ENCODE measurements at regions not wholly inside any gene's neighbourhood (a gene's known extent, or its start where the extent isn't known, plus 50 kb on each side); places are given as distances from the start of the nearest gene placed in this dataset.

GRCh38 chr5:6859023-6859422 lies 145.8 kb downstream of the TENT4A start:
- POLR2A ChIA-PET: no interaction called here
- no peaks in the 10 kb centered on the region for H3K27me3 Mint-ChIP-seq (ENCODE audit: low read depth)
- H3K27ac Mint-ChIP-seq: no peak overlapping the region
- no peak for DNase-seq
- no peaks in the 10 kb centered on the region for H3K36me3 Mint-ChIP-seq (ENCODE audit: low read depth)
- no peaks in the 10 kb centered on the region for H3K9me3 Mint-ChIP-seq (ENCODE audit: insufficient read depth)
- no peaks in the 10 kb centered on the region for H3K4me1 Mint-ChIP-seq (ENCODE audit: low read depth)
- CTCF ChIA-PET: no interaction called here
- ATAC-seq: no peak
- H3K4me3 Mint-ChIP-seq: no peak overlapping the region

DNA sequence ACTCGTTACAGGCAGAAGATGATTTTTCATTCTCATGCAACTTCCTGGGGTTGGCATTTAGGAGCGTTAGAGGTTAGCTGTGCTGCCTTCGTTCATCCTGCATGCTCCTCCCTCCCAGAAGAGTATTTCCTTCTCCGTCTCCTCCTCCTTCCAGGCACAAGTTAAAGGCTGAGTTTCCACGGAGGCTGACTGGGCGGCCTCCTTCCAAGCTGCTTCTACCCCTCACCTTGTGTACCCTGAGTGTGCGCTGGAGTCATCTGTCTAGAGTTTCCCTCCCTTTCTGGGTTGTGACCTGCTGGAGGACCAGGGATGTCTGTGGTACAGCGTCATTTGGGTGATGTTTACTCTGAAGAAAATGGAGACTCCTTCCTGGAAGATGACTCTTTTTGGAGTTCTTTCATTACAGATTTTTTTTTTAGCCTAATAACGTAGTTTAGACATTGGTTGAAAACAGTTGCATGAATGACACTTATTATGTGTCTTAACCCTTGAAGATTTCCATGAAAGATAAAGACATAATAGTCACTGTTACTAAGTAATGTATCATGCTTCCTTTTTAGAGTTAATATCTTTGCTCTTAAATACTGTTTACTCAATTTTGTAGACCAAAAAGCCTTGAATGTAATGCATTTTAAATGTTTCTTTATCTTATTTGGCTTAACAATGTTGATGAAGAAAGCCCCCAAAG lies 146.9 kb downstream of the TENT4A start:
- no peak overlapping the region for H3K27ac Mint-ChIP-seq
- ATAC-seq (no peak), DNase-seq (no peak)
- no peaks in the 10 kb centered on the region for H3K36me3 Mint-ChIP-seq (ENCODE audit: low read depth)
- no peaks in the 10 kb centered on the region for H3K27me3 Mint-ChIP-seq (ENCODE audit: low read depth)
- ChIA-PET POLR2A (no interaction called here), CTCF (interaction anchor here (0.7 kb wide), 1 partner anchor 40 kb away, joined by 3 read pairs; no protein-coding TSS in a partner anchor)
- H3K4me1 Mint-ChIP-seq (ENCODE audit: low read depth): no peaks in the 10 kb centered on the region
- H3K4me3 Mint-ChIP-seq: no peak overlapping the region
- no peaks in the 10 kb centered on the region for H3K9me3 Mint-ChIP-seq (ENCODE audit: insufficient read depth)

GRCh38 chr5:6861036-6861435 lies 147.8 kb downstream of the TENT4A start:
- Mint-ChIP-seq H3K36me3 (ENCODE audit: low read depth) (no peaks in the 10 kb centered on the region), H3K27ac (no peak overlapping the region), H3K9me3 (ENCODE audit: insufficient read depth) (no peaks in the 10 kb centered on the region), H3K4me1 (ENCODE audit: low read depth) (no peaks in the 10 kb centered on the region), H3K27me3 (ENCODE audit: low read depth) (no peaks in the 10 kb centered on the region), H3K4me3 (no peak overlapping the region)
- ATAC-seq (no peak), DNase-seq (no peak)
- CTCF ChIA-PET: interaction anchor here (0.7 kb wide), 1 partner anchor 40 kb away, joined by 3 read pairs; no protein-coding TSS in a partner anchor
- POLR2A ChIA-PET: no interaction called here

- Mint-ChIP-seq H3K4me1 (ENCODE audit: low read depth) (no peaks in the 10 kb centered on the region), H3K27me3 (ENCODE audit: low read depth) (no peaks in the 10 kb centered on the region), H3K36me3 (ENCODE audit: low read depth) (no peaks in the 10 kb centered on the region), H3K9me3 (ENCODE audit: insufficient read depth) (no peaks in the 10 kb centered on the region), H3K27ac (no peak overlapping the region), H3K4me3 (no peak overlapping the region)
- no peak for DNase-seq
- no peak for ATAC-seq
- ChIA-PET CTCF (no interaction called here), POLR2A (no interaction called here)
These were observed 148.4 kb downstream of the TENT4A start for GRCh38 chr5:6861667-6862066.

DNA sequence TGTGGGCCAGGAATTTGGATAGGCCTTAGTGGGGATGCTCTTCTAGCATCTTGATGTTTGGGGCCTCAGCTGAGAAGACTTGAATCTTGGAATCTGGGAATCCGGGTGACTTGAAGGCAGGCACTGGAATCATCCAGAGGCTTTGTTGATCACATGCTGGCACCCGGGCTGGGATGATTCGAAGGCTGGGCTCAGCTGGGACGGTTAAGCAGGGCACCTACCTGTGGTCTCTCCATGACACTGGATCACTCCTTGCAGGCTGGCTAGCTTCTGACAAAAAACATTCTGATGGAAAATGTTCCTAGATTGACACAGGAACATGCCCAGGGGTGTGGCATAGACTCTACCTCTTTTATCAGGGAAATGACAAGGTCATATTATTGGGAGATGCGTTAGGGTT lies 149.1 kb downstream of the TENT4A start:
- ATAC-seq (no peak), DNase-seq (no peak)
- no peaks in the 10 kb centered on the region for H3K4me1 Mint-ChIP-seq (ENCODE audit: low read depth)
- no peak overlapping the region for H3K27ac Mint-ChIP-seq
- ChIA-PET CTCF (no interaction called here), POLR2A (no interaction called here)
- H3K36me3 Mint-ChIP-seq (ENCODE audit: low read depth): no peaks in the 10 kb centered on the region
- no peaks in the 10 kb centered on the region for H3K9me3 Mint-ChIP-seq (ENCODE audit: insufficient read depth)
- H3K27me3 Mint-ChIP-seq (ENCODE audit: low read depth): no peaks in the 10 kb centered on the region
- H3K4me3 Mint-ChIP-seq: no peak overlapping the region

GRCh38 chr5:6867712-6868111 lies 154.5 kb downstream of the TENT4A start:
- no peaks in the 10 kb centered on the region for H3K27me3 Mint-ChIP-seq (ENCODE audit: low read depth)
- ChIA-PET CTCF (interaction anchor here (1.0 kb wide), 1 partner anchor 29 kb away, joined by 3 read pairs; no protein-coding TSS in a partner anchor), POLR2A (no interaction called here)
- DNase-seq: no peak
- no peaks in the 10 kb centered on the region for H3K36me3 Mint-ChIP-seq (ENCODE audit: low read depth)
- H3K4me3 Mint-ChIP-seq: no peak overlapping the region
- H3K27ac Mint-ChIP-seq: no peak overlapping the region
- no peaks in the 10 kb centered on the region for H3K4me1 Mint-ChIP-seq (ENCODE audit: low read depth)
- no peaks in the 10 kb centered on the region for H3K9me3 Mint-ChIP-seq (ENCODE audit: insufficient read depth)
- ATAC-seq: no peak

GRCh38 chr5:6868171-6868570 lies 154.9 kb downstream of the TENT4A start:
- no peak for ATAC-seq
- H3K9me3 Mint-ChIP-seq (ENCODE audit: insufficient read depth): no peaks in the 10 kb centered on the region
- no peaks in the 10 kb centered on the region for H3K36me3 Mint-ChIP-seq (ENCODE audit: low read depth)
- no peak overlapping the region for H3K4me3 Mint-ChIP-seq
- H3K27ac Mint-ChIP-seq: no peak overlapping the region
- DNase-seq: no peak
- H3K4me1 Mint-ChIP-seq (ENCODE audit: low read depth): no peaks in the 10 kb centered on the region
- POLR2A ChIA-PET: no interaction called here
- no peaks in the 10 kb centered on the region for H3K27me3 Mint-ChIP-seq (ENCODE audit: low read depth)
- CTCF ChIA-PET: no interaction called here

GRCh38 chr5:6868575-6869215 lies 155.5 kb downstream of the TENT4A start:
- H3K27me3 Mint-ChIP-seq (ENCODE audit: low read depth): no peaks in the 10 kb centered on the region
- no peak for DNase-seq
- H3K4me1 Mint-ChIP-seq (ENCODE audit: low read depth): no peaks in the 10 kb centered on the region
- H3K27ac Mint-ChIP-seq: no peak overlapping the region
- no peak overlapping the region for H3K4me3 Mint-ChIP-seq
- H3K36me3 Mint-ChIP-seq (ENCODE audit: low read depth): no peaks in the 10 kb centered on the region
- CTCF ChIA-PET: no interaction called here
- POLR2A ChIA-PET: no interaction called here
- H3K9me3 Mint-ChIP-seq (ENCODE audit: insufficient read depth): no peaks in the 10 kb centered on the region
- ATAC-seq: no peak

DNA sequence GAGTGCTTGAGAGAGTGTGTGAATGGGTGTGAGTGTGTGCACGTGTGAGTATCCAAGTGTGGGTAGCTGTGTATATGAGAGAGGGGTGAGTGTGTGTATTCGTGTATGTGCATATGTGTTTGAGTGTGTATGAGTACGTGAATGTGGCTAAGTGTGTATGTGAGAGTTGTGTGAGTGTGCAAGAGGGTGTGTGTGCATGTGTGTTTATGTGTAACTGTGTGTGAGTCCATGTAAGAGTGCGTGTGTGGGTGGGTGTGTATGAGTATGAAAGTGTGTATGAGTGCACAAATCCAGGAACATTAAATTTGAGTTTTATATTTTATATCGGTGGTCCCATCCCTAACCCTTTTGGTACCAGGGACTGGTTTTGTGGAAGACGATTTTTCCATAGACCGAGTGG lies 156.4 kb downstream of the TENT4A start:
- no peaks in the 10 kb centered on the region for H3K9me3 Mint-ChIP-seq (ENCODE audit: insufficient read depth)

DNA sequence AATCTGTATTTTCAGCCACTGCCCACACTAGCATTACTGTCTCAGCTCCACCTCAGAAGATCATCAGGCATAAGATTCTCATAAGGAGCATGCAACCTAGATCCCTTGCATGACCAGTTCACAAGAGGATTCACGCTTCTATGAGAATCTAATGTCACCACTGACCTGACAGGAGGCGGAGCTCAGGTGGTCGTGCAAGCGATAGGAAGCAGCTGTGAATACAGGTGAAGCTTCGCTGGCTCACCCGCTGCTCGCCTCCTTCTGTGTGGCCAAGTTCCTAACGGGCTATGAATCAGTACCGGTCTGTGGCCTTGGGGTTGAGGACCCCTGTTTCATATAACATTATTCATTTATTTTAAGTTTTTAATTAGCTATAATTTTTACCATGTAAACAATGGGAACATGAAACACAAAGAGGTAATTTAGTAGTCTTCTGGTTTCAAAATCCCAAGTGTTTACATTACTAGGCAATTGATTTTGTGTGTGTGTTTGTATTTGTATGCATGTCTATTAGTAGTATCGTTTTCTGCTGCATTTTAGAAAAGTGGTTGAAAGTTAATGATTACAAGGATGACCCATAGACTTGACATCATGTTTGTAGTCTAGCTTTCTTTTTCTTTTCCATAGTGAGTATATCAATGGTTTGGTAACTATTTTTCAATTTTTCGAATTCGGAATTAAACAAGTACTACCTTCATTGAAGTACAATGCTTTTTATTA lies 159.4 kb downstream of the TENT4A start:
- ATAC-seq (no peak), DNase-seq (no peak)
- H3K36me3 Mint-ChIP-seq (ENCODE audit: low read depth): no peaks in the 10 kb centered on the region
- no peaks in the 10 kb centered on the region for H3K4me1 Mint-ChIP-seq (ENCODE audit: low read depth)
- POLR2A ChIA-PET: no interaction called here
- no peaks in the 10 kb centered on the region for H3K9me3 Mint-ChIP-seq (ENCODE audit: insufficient read depth)
- H3K27me3 Mint-ChIP-seq (ENCODE audit: low read depth): no peaks in the 10 kb centered on the region
- no peak overlapping the region for H3K4me3 Mint-ChIP-seq
- CTCF ChIA-PET: interaction anchor here (0.8 kb wide), 1 partner anchor 52 kb away, joined by 3 read pairs; no protein-coding TSS in a partner anchor
- no peak overlapping the region for H3K27ac Mint-ChIP-seq

More for the DNA sequence above, 156.4 kb downstream of the TENT4A start:
- Mint-ChIP-seq H3K4me3 (no peak overlapping the region), H3K27ac (no peak overlapping the region), H3K27me3 (ENCODE audit: low read depth) (no peaks in the 10 kb centered on the region), H3K36me3 (ENCODE audit: low read depth) (no peaks in the 10 kb centered on the region), H3K4me1 (ENCODE audit: low read depth) (no peaks in the 10 kb centered on the region)
- CTCF ChIA-PET: no interaction called here
- ATAC-seq: no peak
- no peak for DNase-seq
- POLR2A ChIA-PET: no interaction called here

DNA sequence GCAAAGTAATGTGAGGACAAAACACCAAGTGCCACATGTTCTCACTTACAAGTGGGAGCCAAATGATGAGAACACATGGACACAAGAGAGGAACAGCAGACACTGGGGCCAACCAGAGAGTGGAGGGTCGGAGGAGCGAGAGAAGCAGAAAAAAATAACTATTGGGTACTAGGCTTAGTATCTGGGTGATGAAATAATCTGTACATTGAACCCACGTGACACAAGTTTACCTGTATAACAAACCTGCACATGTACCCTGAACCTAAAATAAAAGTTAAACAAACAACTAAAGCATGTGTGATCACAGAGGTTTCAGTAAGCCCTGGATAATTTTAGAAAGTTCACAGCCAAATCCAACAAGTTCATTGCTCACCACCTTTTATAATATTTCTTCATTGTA lies 160.1 kb downstream of the TENT4A start:
- no peak overlapping the region for H3K27ac Mint-ChIP-seq
- CTCF ChIA-PET: no interaction called here

DNA sequence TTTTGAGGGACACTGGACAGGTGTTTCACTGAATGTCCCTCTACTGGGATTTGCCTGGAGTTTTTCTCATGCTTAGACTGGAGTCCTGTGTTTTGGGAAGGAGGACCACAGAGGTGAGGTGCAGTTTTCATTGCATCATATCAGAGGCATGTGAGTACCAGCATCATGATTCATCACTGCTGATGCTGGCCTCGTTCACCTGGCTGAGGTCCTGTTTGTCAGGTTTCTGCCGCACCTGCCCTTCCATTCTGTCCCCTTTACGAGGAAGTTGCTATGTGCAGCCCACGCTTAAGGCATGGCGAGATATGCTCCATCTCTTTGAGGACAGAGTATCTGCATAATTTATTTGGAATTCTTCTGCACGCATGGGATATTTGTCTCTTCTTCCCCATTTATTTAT lies 162.1 kb downstream of the TENT4A start:
- DNase-seq (no peak), ATAC-seq (no peak)
- H3K27ac Mint-ChIP-seq: no peak overlapping the region
- no peaks in the 10 kb centered on the region for H3K27me3 Mint-ChIP-seq (ENCODE audit: low read depth)
- no peaks in the 10 kb centered on the region for H3K36me3 Mint-ChIP-seq (ENCODE audit: low read depth)
- ChIA-PET POLR2A (no interaction called here), CTCF (no interaction called here)
- H3K9me3 Mint-ChIP-seq (ENCODE audit: insufficient read depth): no peaks in the 10 kb centered on the region
- H3K4me1 Mint-ChIP-seq (ENCODE audit: low read depth): no peaks in the 10 kb centered on the region
- H3K4me3 Mint-ChIP-seq: no peak overlapping the region

More for the DNA sequence above, 160.1 kb downstream of the TENT4A start:
- no peak for ATAC-seq
- Mint-ChIP-seq H3K9me3 (ENCODE audit: insufficient read depth) (no peaks in the 10 kb centered on the region), H3K36me3 (ENCODE audit: low read depth) (no peaks in the 10 kb centered on the region), H3K4me1 (ENCODE audit: low read depth) (no peaks in the 10 kb centered on the region), H3K4me3 (no peak overlapping the region), H3K27me3 (ENCODE audit: low read depth) (no peaks in the 10 kb centered on the region)
- no peak for DNase-seq
- POLR2A ChIA-PET: no interaction called here
